Body of pancreas (tissue), 4 donors: ENCODE measurements at regions not wholly inside any gene's neighbourhood (a gene's known extent, or its start where the extent isn't known, plus 50 kb on each side); places are given as distances from the start of the nearest gene placed in this dataset.

Experiments
- ATAC-seq: fragments of 150-250 bp; one replicate; pipeline ENCODE4 v1.9.1; 2016
- DNase-seq, 4 donors: peaks; one replicate each; pipeline ENCODE4 v3.0.0-alpha.2; 2019
- H3K27ac ChIP-seq, 4 donors: fragments of 200-600 bp; sonication (generic); 1 replicate in 3 of 4; 2 replicates in 1 of 4; pipeline versions ENCODE4 v1.5.1 to v1.6.1; 2016 to 2019; ENCODE audit warnings: mild to moderate bottlenecking in 1 of 4, mixed read lengths in 1 of 4, moderate library complexity in 1 of 4
- H3K27me3 ChIP-seq, 2 donors: fragments of 200-600 bp; sonication (generic); one replicate each; pipeline ENCODE4 v1.6.0; 2016; ENCODE audit warnings: mild to moderate bottlenecking in 1 of 2
- H3K36me3 ChIP-seq, 2 donors: fragments of 200-600 bp; sonication (generic); replicated peaks in 1 of 2; 2 replicates each; pipeline ENCODE4 v1.5.1; 2016; ENCODE audit warnings: low read depth in 2 of 2; ENCODE audit not compliant: insufficient read depth in 1 of 2
- H3K4me1 ChIP-seq: fragments of 200-600 bp; sonication (generic); one replicate; pipeline ENCODE4 v1.6.0; 2016
- H3K4me3 ChIP-seq, 2 donors: fragments of 200-600 bp; sonication (generic); 1 replicate in 1 of 2; 2 replicates in 1 of 2; pipeline ENCODE4 v1.5.1; 2016 to 2019
- H3K9me3 ChIP-seq, 3 donors: fragments of 200-600 bp; sonication (generic); 1 replicate in 2 of 3; 2 replicates in 1 of 3; pipeline ENCODE4 v1.5.1; 2016
- POLR2A ChIP-seq, 3 donors: fragments of 450-650 bp; IDR thresholded peaks; one replicate each; pipeline ENCODE4 v1.6.1; 2016; ENCODE audit warnings: antibody characterized with exemption in 3 of 3, mild to moderate bottlenecking in 2 of 3
- WGBS, 2 donors: methylation state at CpG; one replicate each; pipeline ENCODE4 v1.1.5; 2017; 5-methylcytosine and 5-hydroxymethylcytosine counted together
- intact Hi-C: fragments of 100-400 bp; cut with DNase I; formaldehyde crosslinking; loops from one replicate; pipeline ENCODE4 v1.15.1; 2023
- TF ChIP-seq, protein P1 (sequence below), 7 experiments: fragments of 450-650 bp in 4 of 7; fragments of 200-600 bp in 3 of 7; sonication (generic) in 3 of 7; IDR thresholded peaks; one replicate each; pipeline ENCODE4 v1.5.1; 2016 to 2019; ENCODE audit warnings: antibody characterized with exemption in 7 of 7

- H3K4me1 ChIP-seq = no peaks in the 10 kb centered on the region
- intact Hi-C loops = no loop called here
- H3K27me3 ChIP-seq = no peaks in the 10 kb centered on the region
- ATAC-seq (no peak), DNase-seq (no peak)
- no peak overlapping the region for H3K27ac ChIP-seq
- 73 to 88% methylated on average over 2 of the region's 2 CpGs for WGBS, 2 donors
- H3K4me3 ChIP-seq = no peak overlapping the region
- H3K36me3 ChIP-seq = no peaks in the 10 kb centered on the region
- peaks cover 0 to 9% (median 0%) of the 10 kb centered on the region in 3 donors for H3K9me3 ChIP-seq
- no peak for TF ChIP-seq POLR2A (IDR thresholded peaks at IDR 0.05)
- TF ChIP-seq, protein P1, sequence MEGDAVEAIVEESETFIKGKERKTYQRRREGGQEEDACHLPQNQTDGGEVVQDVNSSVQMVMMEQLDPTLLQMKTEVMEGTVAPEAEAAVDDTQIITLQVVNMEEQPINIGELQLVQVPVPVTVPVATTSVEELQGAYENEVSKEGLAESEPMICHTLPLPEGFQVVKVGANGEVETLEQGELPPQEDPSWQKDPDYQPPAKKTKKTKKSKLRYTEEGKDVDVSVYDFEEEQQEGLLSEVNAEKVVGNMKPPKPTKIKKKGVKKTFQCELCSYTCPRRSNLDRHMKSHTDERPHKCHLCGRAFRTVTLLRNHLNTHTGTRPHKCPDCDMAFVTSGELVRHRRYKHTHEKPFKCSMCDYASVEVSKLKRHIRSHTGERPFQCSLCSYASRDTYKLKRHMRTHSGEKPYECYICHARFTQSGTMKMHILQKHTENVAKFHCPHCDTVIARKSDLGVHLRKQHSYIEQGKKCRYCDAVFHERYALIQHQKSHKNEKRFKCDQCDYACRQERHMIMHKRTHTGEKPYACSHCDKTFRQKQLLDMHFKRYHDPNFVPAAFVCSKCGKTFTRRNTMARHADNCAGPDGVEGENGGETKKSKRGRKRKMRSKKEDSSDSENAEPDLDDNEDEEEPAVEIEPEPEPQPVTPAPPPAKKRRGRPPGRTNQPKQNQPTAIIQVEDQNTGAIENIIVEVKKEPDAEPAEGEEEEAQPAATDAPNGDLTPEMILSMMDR (IDR thresholded peaks at IDR 0.05) = no peak
These were observed 1113.2 kb upstream of the ATXN7L3B start for GRCh38 chr12:73424484-73424883.

DNA sequence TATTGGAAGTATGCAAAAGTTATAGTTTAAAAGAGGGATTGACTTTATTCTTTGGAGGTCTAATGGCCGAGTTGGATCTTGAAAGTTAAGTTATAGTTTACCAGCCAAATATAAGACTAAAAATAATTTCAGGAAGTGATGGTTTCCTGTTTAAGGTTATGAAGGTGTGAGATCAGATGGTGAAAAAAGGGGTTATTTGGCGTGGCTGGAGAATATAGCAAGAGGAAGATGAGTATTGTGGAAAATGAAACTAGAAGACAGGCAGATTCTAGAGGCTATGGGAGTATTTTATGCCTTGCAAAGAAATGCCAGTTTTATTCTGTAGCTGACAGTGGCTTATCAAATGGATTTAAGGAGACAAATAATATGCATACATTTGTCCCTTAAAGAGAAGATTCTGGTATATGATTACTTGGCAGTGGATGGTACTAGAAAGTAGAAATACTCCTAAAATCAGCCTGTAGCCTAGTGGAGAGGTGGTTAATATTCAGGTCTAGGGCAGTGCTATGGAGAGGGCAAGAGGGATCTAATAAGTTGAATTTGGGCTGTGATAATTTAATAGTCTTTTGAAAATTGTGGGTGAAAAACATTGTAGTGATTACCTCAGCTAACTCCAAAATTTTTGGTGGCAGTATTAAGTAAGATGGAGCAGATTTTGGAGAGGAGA lies 1091.8 kb upstream of the ATXN7L3B start:
- no peaks in the 10 kb centered on the region for H3K9me3 ChIP-seq
- WGBS, 2 donors = 60 to 69% methylated on average over 2 of the region's 2 CpGs
- ATAC-seq (no peak), DNase-seq (no peak)
- H3K4me1 ChIP-seq = no peaks in the 10 kb centered on the region
- intact Hi-C loops = no loop called here
- H3K4me3 ChIP-seq = no peak overlapping the region
- no peaks in the 10 kb centered on the region for H3K27me3 ChIP-seq
- H3K36me3 ChIP-seq = no peaks in the 10 kb centered on the region
- no peak for TF ChIP-seq POLR2A (IDR thresholded peaks at IDR 0.05)
- TF ChIP-seq, protein P1 (IDR thresholded peaks at IDR 0.05) = no peak
- H3K27ac ChIP-seq = no peak overlapping the region

GRCh38 chr12:73452672-73453469 lies 1084.8 kb upstream of the ATXN7L3B start:
- TF ChIP-seq, protein P1 (IDR thresholded peaks at IDR 0.05) = no peak
- no peak for TF ChIP-seq POLR2A (IDR thresholded peaks at IDR 0.05)
- no peaks in the 10 kb centered on the region for H3K27me3 ChIP-seq
- 86 to 89% methylated on average over 3 of the region's 3 CpGs for WGBS, 2 donors
- no peak overlapping the region for H3K27ac ChIP-seq
- H3K4me3 ChIP-seq = no peak overlapping the region
- H3K36me3 ChIP-seq = no peaks in the 10 kb centered on the region
- intact Hi-C loops = no loop called here
- H3K4me1 ChIP-seq = no peaks in the 10 kb centered on the region
- no peaks in the 10 kb centered on the region for H3K9me3 ChIP-seq
- DNase-seq = no peak
- ATAC-seq = no peak

DNA sequence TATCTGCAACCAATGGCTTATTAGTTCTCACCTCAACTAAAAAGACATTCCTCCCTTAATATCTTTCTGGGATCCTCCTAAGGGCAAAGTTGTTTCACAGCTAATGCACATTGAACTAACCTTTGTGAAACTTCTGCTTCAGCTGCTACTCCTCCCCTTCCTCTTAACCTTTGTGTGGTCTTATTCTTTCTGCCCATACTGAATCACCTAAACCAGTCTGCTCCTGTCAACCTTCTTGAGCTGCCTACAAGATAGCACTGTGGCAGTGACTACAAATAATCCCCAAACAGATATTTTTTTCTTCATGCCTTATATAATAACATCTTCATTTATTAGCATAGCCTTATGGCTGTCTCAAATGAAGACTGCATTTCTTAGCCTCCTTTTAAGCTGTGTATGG lies 1077.4 kb upstream of the ATXN7L3B start:
- H3K4me1 ChIP-seq = no peaks in the 10 kb centered on the region
- H3K9me3 ChIP-seq = no peaks in the 10 kb centered on the region
- no peak overlapping the region for H3K4me3 ChIP-seq
- TF ChIP-seq, protein P1 (IDR thresholded peaks at IDR 0.05) = no peak
- TF ChIP-seq POLR2A (IDR thresholded peaks at IDR 0.05) = no peak
- ATAC-seq = no peak
- no peaks in the 10 kb centered on the region for H3K27me3 ChIP-seq
- no peaks in the 10 kb centered on the region for H3K36me3 ChIP-seq
- intact Hi-C loops = no loop called here
- no peak overlapping the region for H3K27ac ChIP-seq
- DNase-seq = no peak
